ENCODE measurements at regions not wholly inside any gene's neighbourhood (a gene's known extent, or its start where the extent isn't known, plus 50 kb on each side); places are given as distances from the start of the nearest gene placed in this dataset.

GRCh38 chr6:144653885-144654505 is 368.9 kb downstream of the UTRN start (continued):
- TF ChIP-seq SRF (IDR thresholded peaks at IDR 0.05; ENCODE audit: low read depth, low read length) = no peak

All from H1 (cell line).